ENCODE measurements at regions not wholly inside any gene's neighbourhood (a gene's known extent, or its start where the extent isn't known, plus 50 kb on each side); places are given as distances from the start of the nearest gene placed in this dataset.

DNA sequence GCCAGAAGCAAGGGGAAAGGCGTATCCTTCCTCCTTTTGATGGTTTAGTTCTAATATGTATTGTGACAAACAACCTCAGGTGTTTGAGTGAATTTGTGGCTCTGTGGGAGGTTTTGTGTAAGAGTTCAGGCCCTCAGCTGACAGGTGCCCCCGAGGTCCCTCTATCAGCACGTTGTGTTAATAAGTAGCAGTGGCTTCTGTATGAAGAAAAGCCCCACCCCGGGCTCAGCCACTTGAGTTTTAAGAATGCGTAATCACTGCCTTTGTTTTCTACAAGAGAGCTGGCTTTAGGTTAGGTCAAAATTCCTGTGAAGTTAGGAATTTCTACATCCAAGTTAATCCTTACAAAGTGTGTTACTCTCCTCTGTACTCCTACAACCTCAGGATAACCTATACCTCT, 92.4 kb upstream of the PGBD5 start:
- TF ChIP-seq, protein P1, sequence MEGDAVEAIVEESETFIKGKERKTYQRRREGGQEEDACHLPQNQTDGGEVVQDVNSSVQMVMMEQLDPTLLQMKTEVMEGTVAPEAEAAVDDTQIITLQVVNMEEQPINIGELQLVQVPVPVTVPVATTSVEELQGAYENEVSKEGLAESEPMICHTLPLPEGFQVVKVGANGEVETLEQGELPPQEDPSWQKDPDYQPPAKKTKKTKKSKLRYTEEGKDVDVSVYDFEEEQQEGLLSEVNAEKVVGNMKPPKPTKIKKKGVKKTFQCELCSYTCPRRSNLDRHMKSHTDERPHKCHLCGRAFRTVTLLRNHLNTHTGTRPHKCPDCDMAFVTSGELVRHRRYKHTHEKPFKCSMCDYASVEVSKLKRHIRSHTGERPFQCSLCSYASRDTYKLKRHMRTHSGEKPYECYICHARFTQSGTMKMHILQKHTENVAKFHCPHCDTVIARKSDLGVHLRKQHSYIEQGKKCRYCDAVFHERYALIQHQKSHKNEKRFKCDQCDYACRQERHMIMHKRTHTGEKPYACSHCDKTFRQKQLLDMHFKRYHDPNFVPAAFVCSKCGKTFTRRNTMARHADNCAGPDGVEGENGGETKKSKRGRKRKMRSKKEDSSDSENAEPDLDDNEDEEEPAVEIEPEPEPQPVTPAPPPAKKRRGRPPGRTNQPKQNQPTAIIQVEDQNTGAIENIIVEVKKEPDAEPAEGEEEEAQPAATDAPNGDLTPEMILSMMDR (conservative IDR thresholded peaks at IDR 0.05 in 1 of 2, IDR thresholded peaks at IDR 0.05 in 1 of 2; ENCODE audit: extremely low read depth in 1 of 2, insufficient read depth in 1 of 2, low read depth in 1 of 2, low read length in 2 of 2), result no peak
- TF ChIP-seq EZH2 (IDR thresholded peaks at IDR 0.05; ENCODE audit: borderline replicate concordance, low read length), result no peak
